Cardiac septum (tissue), 1 donor: ENCODE measurements at regions not wholly inside any gene's neighbourhood (a gene's known extent, or its start where the extent isn't known, plus 50 kb on each side); places are given as distances from the start of the nearest gene placed in this dataset.
A peak's percentile ranks its signal among the peaks of the same experiment; 100 is the strongest.

Experiments used
- DNase-seq: peaks from one replicate; pipeline ENCODE4 v3.0.0-alpha.2; 2020; ENCODE audit warnings: low spot score
- intact Hi-C: fragments of 100-400 bp; cut with DNase I; formaldehyde crosslinking; loops from one replicate; pipeline ENCODE4 v1.14.0; 2022
- donor health status: DM: no; HTN: no; CAD: no.

GRCh38 chr16:85989863-85990643, 91.1 kb downstream of the IRF8 start:
- intact Hi-C loops, result no loop called here

GRCh38 chr16:85990861-85991301, 91.9 kb downstream of the IRF8 start:
- intact Hi-C loops, result no loop called here
- peak; percentile 56 for DNase-seq

More at GRCh38 chr16:85989863-85990643, 91.1 kb downstream of the IRF8 start:
- no peak for DNase-seq

- intact Hi-C loops, result no loop called here
- peak; percentile 43 for DNase-seq
Measured at GRCh38 chr16:85991425-85991824, 92.5 kb downstream of the IRF8 start.

- intact Hi-C loops, result no loop called here
- no peak for DNase-seq
Measured at GRCh38 chr16:85991856-85992255, 92.9 kb downstream of the IRF8 start.

GRCh38 chr16:85992359-85992758, 93.4 kb downstream of the IRF8 start:
- intact Hi-C loops, result no loop called here
- no peak for DNase-seq

GRCh38 chr16:85992779-85993178, 93.8 kb downstream of the IRF8 start:
- intact Hi-C loops, result no loop called here
- DNase-seq, result no peak

- no peak for DNase-seq
- intact Hi-C loops, result no loop called here
Measured at GRCh38 chr16:85994492-85995490, 95.8 kb downstream of the IRF8 start.

GRCh38 chr16:85995541-85996423, 96.8 kb downstream of the IRF8 start:
- no peak for DNase-seq
- intact Hi-C loops, result no loop called here

- DNase-seq, result no peak
- intact Hi-C loops, result no loop called here
Measured at GRCh38 chr16:85996843-85997242, 97.9 kb downstream of the IRF8 start.

GRCh38 chr16:85998171-85998867, 99.4 kb downstream of the IRF8 start:
- intact Hi-C loops, result no loop called here
- DNase-seq, result no peak

- intact Hi-C loops, result no loop called here
- no peak for DNase-seq
Measured at GRCh38 chr16:85998868-85999729, 100.1 kb downstream of the IRF8 start.

- DNase-seq, result no peak
- intact Hi-C loops, result no loop called here
Measured at GRCh38 chr16:85999778-86000177, 100.8 kb downstream of the IRF8 start.

GRCh38 chr16:86002178-86002900, 103.4 kb downstream of the IRF8 start:
- intact Hi-C loops, result no loop called here
- peak; percentile 31 for DNase-seq

- intact Hi-C loops, result no loop called here
- no peak for DNase-seq
Measured at GRCh38 chr16:86007524-86007923, 108.6 kb downstream of the IRF8 start.

GRCh38 chr16:86010680-86011141, 111.7 kb downstream of the IRF8 start:
- peak; percentile 31 for DNase-seq

GRCh38 chr16:86011532-86011931, 112.6 kb downstream of the IRF8 start:
- intact Hi-C loops, result no loop called here
- DNase-seq, result peak; percentile 6

More at GRCh38 chr16:86010680-86011141, 111.7 kb downstream of the IRF8 start:
- intact Hi-C loops, result no loop called here

- intact Hi-C loops, result no loop called here
- DNase-seq, result no peak
Measured at GRCh38 chr16:86012221-86012620, 113.3 kb downstream of the IRF8 start.
